GM19438 (cell line): ENCODE measurements at regions not wholly inside any gene's neighbourhood (a gene's known extent, or its start where the extent isn't known, plus 50 kb on each side); places are given as distances from the start of the nearest gene placed in this dataset.
"Not testable (repeated sequence)": the region's sequence is repeated elsewhere in the genome, so short reads cannot be mapped to it uniquely, and the experiment has no call there.

Experiments
- ATAC-seq: cut with Tn5 transposase; IDR thresholded peaks from one replicate; pipeline ENCODE4 v1.9.1; 2021; ENCODE audit warnings: low read depth; ENCODE audit not compliant: unreplicated experiment

DNA sequence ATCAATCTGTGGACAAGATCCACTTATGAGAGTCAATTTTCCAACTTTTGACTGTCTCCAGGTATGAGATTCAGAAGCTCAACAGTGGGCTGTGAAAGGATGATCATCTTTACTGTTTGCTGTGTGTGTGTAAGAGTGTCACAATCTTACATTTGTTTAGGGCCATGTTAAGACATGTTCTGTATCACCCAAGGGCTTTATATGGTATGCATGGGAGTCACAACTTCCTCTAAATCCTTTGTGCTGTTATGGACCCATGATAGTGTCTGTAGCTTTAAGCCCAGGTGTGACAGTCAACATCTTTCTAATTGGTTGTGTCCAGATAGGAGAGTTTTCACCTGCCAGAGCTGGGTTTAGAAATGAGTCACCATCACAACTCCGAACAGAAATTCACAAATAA lies 70.2 kb downstream of the ZNF726 start:
- not testable (repeated sequence) for ATAC-seq

DNA sequence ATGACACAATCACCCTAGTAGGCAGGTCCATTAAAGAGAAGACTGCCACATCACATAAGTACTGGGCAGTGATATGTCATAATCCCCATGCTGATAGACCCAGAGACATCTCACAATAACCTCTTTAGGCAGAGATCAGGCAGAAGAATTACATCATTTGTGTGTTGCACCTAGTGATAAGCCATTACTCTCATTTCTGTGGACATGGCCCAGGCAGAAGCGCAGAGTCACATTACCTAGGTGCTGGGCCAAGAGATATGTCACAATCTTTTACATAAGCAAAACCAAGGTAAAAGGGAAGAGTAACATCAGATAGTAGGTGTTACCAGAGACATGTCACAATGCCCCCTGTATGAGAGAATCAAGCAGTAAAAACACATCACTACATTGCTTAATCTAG lies 71.9 kb downstream of the ZNF726 start:
- no peak for ATAC-seq

DNA sequence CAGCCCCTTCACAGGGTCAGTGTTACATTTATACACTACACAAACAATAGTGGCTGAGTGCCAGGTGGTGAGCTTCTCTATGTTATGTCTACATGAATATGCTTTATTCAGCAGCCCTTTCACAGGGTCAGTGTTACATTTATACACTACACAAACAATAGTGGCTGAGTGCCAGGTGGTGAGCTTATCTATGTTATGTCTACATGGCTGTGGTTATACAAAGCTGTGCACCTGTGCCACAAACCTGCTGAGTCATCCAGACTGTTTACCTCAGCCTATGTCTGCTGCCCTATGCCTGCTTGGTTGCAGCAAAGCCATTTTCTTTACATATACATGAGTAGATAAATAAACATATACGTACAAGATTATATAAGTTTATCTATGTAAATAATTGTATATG lies 76.5 kb downstream of the ZNF726 start:
- ATAC-seq, result no peak

DNA sequence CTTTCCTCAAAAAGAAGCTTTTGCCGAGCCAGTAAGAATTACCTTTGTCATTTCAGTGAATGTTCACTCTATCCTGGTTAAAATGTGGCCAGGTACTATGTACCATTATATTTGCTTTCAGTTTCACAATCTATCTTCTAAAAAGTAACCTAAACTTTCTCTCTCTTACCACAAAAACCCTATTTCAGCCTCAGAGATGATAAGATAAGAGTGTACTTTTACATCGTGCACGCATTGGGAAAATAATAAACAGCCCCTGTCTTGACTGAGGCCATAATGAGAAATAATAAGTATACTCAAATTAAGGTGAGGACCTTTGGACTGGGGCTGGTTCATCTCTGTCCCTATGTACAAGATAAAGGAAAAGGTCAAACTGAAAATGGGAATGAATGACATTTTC lies 77.7 kb downstream of the ZNF726 start:
- ATAC-seq, result no peak

DNA sequence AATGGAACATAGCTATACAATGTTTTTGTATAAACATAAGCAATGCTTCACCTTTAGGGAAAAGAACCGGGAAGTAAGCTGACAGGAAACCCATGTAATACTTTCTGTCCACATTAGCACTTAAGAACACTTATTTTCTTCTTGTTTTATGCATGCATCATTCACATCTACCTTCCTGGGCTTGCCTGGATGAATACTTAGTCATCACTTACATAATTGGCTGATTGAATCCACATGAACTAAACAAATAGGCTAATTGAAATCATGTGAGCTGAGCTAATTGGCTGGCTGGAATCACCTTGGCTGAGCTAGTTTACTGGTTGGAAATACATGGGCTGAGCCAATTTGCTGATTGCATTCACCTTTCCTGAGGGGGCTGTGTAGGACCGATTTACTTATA lies 78.8 kb downstream of the ZNF726 start:
- no peak for ATAC-seq

DNA sequence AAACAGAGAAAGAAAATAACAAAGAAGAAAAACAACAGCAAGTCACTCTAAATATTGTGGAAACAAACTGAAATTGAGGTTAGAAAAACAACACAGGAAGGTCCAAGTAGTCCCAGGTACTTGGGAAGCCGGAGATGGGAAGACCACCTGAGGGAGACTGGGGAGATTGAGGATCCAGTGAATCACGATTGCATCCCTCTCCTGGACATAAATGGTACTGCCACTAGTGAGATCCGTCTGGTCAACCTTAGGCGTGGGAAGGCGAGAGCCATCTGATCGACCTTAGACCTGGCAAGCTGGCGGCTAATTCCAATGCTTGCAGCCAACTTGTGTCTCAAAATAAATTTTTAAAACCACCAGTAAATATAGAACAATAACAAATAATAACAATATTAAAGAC lies 81.9 kb downstream of the ZNF726 start:
- ATAC-seq, result no peak

DNA sequence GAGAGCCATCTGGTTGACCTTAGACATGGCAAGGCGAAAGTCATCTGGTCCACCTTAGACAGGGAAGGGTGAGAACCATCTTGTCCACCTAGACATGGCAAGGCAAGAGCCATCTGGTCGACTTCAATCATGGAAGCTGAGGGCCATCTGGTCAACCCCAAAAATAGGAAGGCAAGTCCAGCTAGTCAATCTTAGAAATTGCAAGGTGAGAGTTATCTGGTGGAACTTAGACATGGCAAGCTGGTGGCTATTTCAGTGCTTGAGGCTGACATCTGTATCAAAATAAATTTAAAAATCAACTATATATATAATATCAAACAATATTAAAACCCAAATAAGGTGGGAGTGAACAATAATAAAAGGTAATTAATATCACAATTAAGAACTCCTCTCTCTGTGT lies 83.9 kb downstream of the ZNF726 start:
- ATAC-seq, result no peak

DNA sequence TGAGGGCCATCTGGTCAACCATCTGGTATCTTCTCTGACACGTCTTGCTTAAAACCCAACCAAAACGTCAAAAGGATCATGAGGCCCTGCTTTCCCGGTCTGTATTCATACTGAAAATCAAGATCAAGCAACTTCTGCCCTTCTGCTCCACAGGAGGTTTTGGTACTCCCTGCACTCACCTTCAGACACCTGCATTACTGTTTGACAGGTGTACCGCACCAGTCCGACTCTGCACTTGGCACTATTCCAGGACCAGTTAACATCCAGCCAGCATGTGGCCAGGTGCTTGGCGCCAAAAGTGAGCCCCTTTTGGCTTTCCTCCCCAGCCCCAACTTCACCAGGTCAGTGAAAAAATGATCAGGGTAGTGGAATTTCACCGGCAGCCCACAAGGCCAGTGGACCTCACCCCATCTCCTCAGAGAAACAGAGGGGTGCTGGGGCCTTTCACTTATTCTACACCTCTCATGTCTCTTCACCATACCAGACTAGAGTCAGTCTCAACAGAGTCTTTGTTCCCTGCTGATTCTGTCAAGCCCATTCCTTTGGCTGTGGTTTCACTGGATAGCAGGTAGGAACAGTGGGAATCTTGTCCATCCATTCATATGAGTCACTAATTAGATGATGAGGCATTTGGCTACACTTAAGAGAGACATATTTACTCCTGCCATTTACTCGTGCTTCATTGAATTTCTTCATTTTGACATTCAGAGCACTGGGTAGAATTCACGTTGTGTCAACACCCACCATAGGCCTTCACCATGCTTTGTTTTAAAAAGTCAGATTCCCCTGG lies 85.3 kb downstream of the ZNF726 start:
- no peak for ATAC-seq

DNA sequence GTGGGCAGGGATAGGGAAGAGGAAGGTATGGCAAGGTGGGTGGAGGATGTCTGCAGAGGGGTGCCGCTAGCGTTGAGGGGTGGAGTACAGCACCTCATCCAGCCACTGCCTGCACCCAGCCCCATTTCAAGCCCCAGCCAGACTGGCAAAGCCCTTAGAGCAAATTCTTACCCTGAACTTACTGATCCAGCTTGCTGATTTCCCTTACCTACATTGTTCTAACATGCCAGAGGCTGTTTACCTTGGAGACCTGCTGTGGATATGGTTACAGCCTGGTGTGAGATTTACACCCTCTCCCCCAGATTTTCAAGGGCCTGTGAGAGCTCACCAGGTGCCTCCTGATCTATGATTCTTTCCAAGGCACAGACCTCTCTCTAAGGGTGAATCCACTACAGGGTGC lies 86.0 kb downstream of the ZNF726 start:
- no peak for ATAC-seq

DNA sequence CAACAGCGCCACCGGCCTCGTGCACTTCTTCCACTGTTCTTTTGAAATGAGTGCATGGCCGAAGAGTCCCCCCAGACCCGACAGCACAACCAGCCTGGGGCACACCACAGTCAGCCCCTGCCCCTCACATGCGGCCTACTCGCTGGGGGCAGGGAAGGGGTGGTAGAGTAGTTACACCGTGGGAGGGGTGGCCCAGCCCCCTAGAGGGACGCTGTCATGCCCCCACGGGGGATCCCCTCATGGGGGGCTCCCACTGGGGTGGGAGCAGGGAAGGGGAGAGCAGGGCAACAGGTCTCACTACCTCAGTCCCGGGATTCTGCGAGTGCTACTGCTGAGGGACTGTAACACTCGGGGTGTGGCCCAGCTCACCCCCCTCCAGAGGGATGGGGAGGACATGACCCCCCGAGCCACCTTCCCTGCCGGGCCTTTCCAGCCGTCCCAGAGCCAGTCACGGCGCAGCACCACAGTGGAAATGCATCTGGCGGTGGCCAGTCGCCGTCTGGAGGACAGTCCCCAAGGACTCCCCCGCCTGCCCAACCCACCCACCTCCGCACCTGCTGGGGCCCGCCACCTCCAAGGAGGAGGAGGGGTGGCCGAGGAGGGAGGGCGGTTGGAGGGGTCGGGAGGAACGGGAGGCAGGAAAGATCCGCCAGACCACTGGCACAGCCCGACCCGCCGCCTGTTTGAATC lies 84.6 kb upstream of the ZNF254 start:
- ATAC-seq, result no peak

DNA sequence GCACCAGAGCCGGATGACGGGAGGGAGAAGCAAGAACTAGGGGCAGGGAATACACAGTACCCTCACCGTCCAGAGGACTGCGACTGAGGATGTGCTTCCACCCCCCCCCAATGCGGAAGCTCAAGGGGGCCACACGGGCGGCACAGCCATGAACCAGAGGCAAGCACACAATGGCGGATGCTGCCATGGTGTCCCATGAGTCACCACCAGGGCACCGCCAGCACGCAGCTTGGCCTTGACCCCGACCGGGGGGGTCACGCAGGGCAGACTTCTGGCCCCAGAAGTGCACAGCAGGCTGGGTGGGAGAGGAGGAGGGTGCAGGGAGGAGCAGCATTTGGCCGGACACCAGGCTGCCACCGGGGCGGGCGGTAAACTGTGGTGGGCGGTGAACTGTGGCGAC lies 83.5 kb upstream of the ZNF254 start:
- ATAC-seq, result no peak

DNA sequence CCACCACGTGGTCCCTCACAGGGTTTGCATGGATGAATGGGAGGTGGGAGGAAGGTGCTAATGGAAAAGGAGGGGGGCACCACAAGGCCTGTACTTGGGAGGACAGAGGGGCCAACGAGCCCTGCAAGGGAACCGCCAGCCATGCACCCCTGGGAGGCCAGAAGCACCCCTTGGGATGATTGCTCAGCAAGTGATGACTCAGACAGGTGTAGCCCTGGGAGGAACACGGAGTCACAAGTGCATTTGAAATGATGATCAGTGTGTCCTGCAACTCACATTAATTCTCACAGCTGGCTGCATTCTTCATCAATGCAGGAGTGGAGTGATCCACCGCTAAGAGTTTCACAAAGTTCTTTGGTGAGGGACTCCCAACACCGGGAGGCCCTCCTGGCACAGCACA lies 82.8 kb upstream of the ZNF254 start:
- ATAC-seq, result no peak

DNA sequence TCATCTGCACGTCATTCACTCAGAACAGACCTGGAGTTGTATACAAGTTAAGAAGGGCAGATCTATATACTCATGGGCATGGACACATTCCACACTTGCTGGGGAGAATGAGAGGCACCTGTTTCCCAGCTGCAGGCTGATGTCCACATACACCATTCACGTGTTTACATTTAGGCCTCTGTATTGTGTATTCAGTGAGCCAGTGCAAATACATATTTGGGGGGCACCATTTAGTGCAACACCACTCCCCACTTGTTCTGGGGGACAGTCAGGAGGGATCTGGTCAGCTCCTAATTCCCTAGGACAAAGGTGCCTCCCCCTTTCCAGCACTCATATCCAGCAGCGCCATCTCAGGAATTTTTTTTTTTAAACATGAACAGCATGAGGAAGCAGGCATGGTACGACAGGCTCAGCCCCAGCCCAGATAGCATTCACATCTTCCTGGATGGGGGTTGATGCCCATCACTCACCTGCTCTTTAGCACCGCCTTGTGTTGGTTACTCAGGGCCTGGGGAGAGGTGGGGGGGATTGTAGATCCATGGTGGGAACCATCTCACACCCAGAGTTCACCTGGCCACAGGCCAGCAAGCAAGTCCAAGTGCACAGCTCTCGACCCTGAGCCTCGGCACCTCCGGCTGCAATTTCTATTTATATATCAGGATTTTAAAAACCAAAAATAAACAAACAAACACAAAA lies 56.9 kb upstream of the ZNF254 start:
- ATAC-seq, result no peak

DNA sequence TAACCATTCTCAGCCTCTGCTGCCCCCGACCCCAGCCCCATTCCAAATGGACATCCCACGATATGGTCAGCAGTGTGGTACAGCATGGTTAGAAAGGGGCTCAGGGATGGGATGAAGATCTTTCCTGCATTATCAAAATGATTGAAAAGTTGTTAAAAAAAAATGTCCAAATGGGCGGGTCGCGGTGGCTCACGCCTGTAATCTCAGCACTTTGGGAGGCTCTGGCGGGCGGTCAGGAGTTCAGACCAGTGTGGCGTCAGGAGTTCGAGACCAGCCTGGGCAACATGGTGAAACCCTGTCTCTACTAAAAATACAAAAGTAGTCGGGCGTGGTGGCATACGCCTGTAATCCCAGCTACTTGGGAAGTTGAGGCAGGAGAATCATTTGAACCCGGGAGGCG lies 54.3 kb upstream of the ZNF254 start:
- no peak for ATAC-seq

DNA sequence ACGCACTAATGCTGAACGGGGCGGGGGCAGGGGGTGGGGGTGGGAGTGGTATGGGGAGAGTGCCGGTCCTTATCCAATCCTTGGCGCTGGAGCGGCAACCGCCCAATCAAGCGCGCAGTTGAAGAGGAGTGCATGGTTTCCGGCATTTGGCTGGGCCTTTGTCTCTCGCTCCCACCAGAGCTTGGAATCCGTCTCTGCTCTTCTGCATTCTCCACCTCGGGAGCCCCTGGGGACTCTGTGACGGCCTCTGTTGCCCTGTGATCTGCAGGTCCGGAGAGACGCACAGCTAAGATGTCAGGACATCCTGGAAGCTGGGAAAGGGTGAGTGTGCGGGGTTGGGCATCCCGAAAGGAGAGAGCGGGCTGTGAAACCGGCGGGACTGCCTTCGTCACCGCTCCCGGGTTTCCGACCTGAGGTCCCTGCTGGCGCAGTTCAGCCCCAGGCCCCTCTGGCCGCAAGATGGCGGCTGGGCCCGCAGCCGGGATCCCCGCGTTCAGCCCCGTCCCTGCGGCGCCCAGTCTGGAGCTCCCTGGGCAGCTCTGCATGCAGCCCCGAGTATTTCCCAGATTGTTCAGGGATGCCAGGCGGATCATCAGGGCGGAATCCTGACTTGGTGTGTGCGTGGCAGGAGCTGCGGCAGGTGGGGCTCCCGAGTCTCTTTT lies 53.6 kb upstream of the ZNF254 start:
- peak; percentile 85 for ATAC-seq

DNA sequence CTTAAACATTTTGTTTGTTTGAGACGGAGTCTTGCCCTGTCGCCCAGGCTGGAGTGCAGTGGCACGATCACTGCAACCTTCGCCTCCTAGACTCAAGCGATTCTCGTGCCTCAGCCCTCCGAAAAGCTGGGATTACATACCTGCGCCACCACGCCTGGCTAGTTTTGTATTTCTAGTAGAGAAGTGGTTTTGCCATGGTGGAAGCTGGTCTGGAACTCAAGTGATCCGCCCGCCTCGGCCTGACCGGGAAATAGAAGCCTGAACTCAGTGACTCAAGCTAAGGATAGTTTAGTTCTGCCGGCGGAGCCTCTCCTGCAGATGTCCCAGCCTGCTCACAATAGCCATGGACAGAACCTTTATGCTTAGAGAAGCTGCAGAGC lies 53.0 kb upstream of the ZNF254 start:
- ATAC-seq, result peak; percentile 14

DNA sequence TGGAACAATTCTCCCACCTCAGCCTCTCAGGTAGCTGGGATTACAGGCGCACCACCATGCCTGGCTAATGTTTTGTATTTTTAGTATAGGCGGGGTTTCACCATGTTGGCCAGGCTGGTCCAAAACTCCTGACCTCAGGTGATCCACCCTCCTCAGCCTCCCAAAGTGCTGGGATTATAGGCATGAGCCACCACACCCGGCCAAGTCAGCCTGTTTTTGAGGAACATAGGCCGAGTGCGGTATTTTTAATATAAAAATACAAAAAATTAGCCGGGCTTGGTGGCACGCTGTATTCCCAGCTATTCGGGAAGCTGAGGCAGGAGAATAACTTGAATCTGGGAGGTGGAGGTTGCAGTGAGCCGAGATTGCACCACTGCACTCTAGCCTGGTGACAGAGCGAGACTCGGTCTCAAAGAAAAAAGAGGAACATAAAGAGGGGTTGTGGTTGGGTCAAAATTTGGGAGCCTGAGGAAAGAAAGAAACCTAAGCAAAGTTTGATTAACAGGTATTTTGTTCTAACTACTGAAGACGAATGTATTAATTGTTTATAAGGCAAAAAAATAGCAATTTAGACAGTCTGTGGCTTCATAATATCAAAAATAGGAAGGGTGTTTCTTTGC lies 51.6 kb upstream of the ZNF254 start:
- not testable (repeated sequence) for ATAC-seq
